SK-N-SH (cell line): ENCODE measurements at regions not wholly inside any gene's neighbourhood (a gene's known extent, or its start where the extent isn't known, plus 50 kb on each side); places are given as distances from the start of the nearest gene placed in this dataset.
A peak's percentile ranks its signal among the peaks of the same experiment; 100 is the strongest.

Source experiments
- CTCF ChIA-PET: fragments of 300-600, 350-600 bp; formaldehyde crosslinking; extraction: SDS; loops from one replicate; lab custom pipeline; 2021; lab: Yijun Ruan, JAX
- POLR2A ChIA-PET: fragments of 350-600 bp; sonication (Branson Sonifier 250); formaldehyde crosslinking; extraction: SDS; loops from one replicate; lab custom pipeline; 2020; ENCODE audit warnings: antibody characterized with exemption, inconsistent platforms; lab: Yijun Ruan, JAX
- DNase-seq: peaks from one replicate; pipeline ENCODE4 v3.0.0; 2012
- H2AFZ ChIP-seq: fragments of 200-600 bp; sonication (generic); 2 replicates; pipeline ENCODE4 v1.8.1; 2016; ENCODE audit warnings: antibody characterized with exemption, mild to moderate bottlenecking, low read depth
- H3F3A ChIP-seq: fragments of 200-600 bp; sonication (generic); replicated peaks from 2 replicates; pipeline ENCODE3; 2016; ENCODE audit warnings: antibody characterized with exemption, mild to moderate bottlenecking; ENCODE audit not compliant: insufficient read depth
- H3K27ac ChIP-seq, 2 experiments: fragments of 200-500 bp in 1 of 2; fragments of 200-600 bp in 1 of 2; sonication (Bioruptor generic) in 1 of 2; sonication (generic), shearing (Covaris generic) in 1 of 2; 2 replicates each; pipeline versions ENCODE4 v1.5.1 to v1.6.1; 2014 to 2016; ENCODE audit warnings: low read depth in 2 of 2, inconsistent platforms in 1 of 2, low read length in 1 of 2, mild to moderate bottlenecking in 1 of 2, mixed read lengths in 1 of 2
- H3K27me3 ChIP-seq: fragments of 200-600 bp; sonication (generic), shearing (Covaris generic); 2 replicates; pipeline ENCODE4 v1.6.1; 2016; ENCODE audit warnings: mixed run types; ENCODE audit not compliant: insufficient read depth
- H3K36me3 ChIP-seq, 2 experiments: fragments of 200-500 bp in 1 of 2; fragments of 200-600 bp in 1 of 2; sonication (Bioruptor generic) in 1 of 2; sonication (generic) in 1 of 2; replicated peaks in 1 of 2; 2 replicates each; pipeline versions ENCODE3 to v1.5.1; 2014 to 2016; ENCODE audit warnings: low read length in 1 of 2, mild to moderate bottlenecking in 1 of 2; ENCODE audit not compliant: insufficient read depth in 2 of 2, control insufficient read depth in 1 of 2
- H3K4me1 ChIP-seq, 2 experiments: fragments of 200-500 bp in 1 of 2; fragments of 200-600 bp in 1 of 2; sonication (Bioruptor generic) in 1 of 2; sonication (generic), shearing (Covaris generic) in 1 of 2; 2 replicates each; pipeline versions ENCODE4 v1.5.1 to v1.6.1; 2014 to 2016; ENCODE audit warnings: low read depth in 1 of 2, low read length in 1 of 2, mixed run types in 1 of 2; ENCODE audit not compliant: insufficient read depth in 2 of 2, control insufficient read depth in 1 of 2
- H3K4me2 ChIP-seq: fragments of 200-600 bp; sonication (generic), shearing (Covaris generic); 2 replicates; pipeline ENCODE4 v1.6.1; 2017; ENCODE audit warnings: mixed run types
- H3K4me3 ChIP-seq, 2 experiments: fragments of 200-500 bp in 1 of 2; fragments of 200-600 bp in 1 of 2; sonication (Bioruptor generic) in 1 of 2; sonication (generic), shearing (Covaris generic) in 1 of 2; 2 replicates each; pipeline versions ENCODE4 v1.5.1 to v1.8.1; 2014 to 2016; ENCODE audit warnings: low read depth in 2 of 2, inconsistent platforms in 1 of 2, low read length in 1 of 2, mild to moderate bottlenecking in 1 of 2, mixed read lengths in 1 of 2, moderate library complexity in 1 of 2
- H3K79me2 ChIP-seq: fragments of 200-600 bp; sonication (generic); 2 replicates; pipeline ENCODE4 v1.8.1; 2017; ENCODE audit warnings: mild to moderate bottlenecking; ENCODE audit not compliant: insufficient read depth
- H3K9ac ChIP-seq: fragments of 200-600 bp; sonication (generic); 2 replicates; pipeline ENCODE4 v1.6.1; 2017; ENCODE audit warnings: mixed run types
- H3K9me2 ChIP-seq: fragments of 200-600 bp; sonication (generic); 2 replicates; pipeline ENCODE4 v1.6.1; 2017; ENCODE audit warnings: mixed run types
- H3K9me3 ChIP-seq: fragments of 200-600 bp; sonication (generic); 2 replicates; pipeline ENCODE4 v1.6.1; 2017; ENCODE audit warnings: mixed run types, mild to moderate bottlenecking, moderate library complexity
- H4K20me1 ChIP-seq: fragments of 200-600 bp; sonication (generic); 2 replicates; pipeline ENCODE4 v1.6.1; 2017; ENCODE audit warnings: mild to moderate bottlenecking, mixed run types; ENCODE audit not compliant: insufficient read depth
- ELF1 ChIP-seq: IDR thresholded peaks from 2 replicates; pipeline ENCODE4 v1.4.0; 2012
- FOSL2 ChIP-seq: IDR thresholded peaks from 2 replicates; pipeline ENCODE4 v1.4.0; 2012; ENCODE audit warnings: low read depth, mild to moderate bottlenecking, moderate library complexity, borderline replicate concordance
- FOXJ3 ChIP-seq: sonication (generic); formaldehyde crosslinking; IDR thresholded peaks from 2 replicates; pipeline ENCODE4 v1.5.1; 2020; ENCODE audit warnings: mild to moderate bottlenecking, missing genetic modification reagents
- JUND ChIP-seq: IDR thresholded peaks from 2 replicates; pipeline ENCODE4 v1.4.0; 2012
- MEF2A ChIP-seq: IDR thresholded peaks from 2 replicates; pipeline ENCODE4 v1.4.0; 2012; ENCODE audit warnings: low read depth, borderline replicate concordance
- MXI1 ChIP-seq: IDR thresholded peaks from 2 replicates; pipeline ENCODE4 v1.6.1; 2012; ENCODE audit warnings: mild to moderate bottlenecking, low read depth, low read length, improper control_type of control experiment
- NFIC ChIP-seq: IDR thresholded peaks from 2 replicates; pipeline ENCODE4 v1.4.0; 2012; ENCODE audit warnings: borderline replicate concordance
- NRF1 ChIP-seq: IDR thresholded peaks from 2 replicates; pipeline ENCODE4 v1.6.1; 2012; ENCODE audit warnings: low read depth, mild to moderate bottlenecking, low read length
- POLR2AphosphoS5 ChIP-seq: IDR thresholded peaks from 2 replicates; pipeline ENCODE4 v1.6.1; 2012; ENCODE audit warnings: low read depth, low read length
- RAD21 ChIP-seq: IDR thresholded peaks from 2 replicates; pipeline ENCODE4 v1.6.1; 2012; ENCODE audit warnings: mild to moderate bottlenecking, low read length
- RCOR1 ChIP-seq: fragments of 150-350 bp; IDR thresholded peaks from 2 replicates; pipeline ENCODE4 v1.6.1; 2017; ENCODE audit warnings: antibody characterized with exemption, low read length
- RFX5 ChIP-seq: IDR thresholded peaks from 2 replicates; pipeline ENCODE4 v1.6.1; 2012; ENCODE audit warnings: mild to moderate bottlenecking, improper control_type of control experiment, low read length
- RXRA ChIP-seq: IDR thresholded peaks from 2 replicates; pipeline ENCODE4 v1.4.0; 2012; ENCODE audit warnings: low read depth, mild to moderate bottlenecking, borderline replicate concordance
- SIN3A ChIP-seq: IDR thresholded peaks from 2 replicates; pipeline ENCODE4 v1.6.1; 2012; ENCODE audit warnings: low read depth, mild to moderate bottlenecking, low read length, moderate library complexity, borderline replicate concordance
- SMC3 ChIP-seq: IDR thresholded peaks from 2 replicates; pipeline ENCODE4 v1.6.1; 2012; ENCODE audit warnings: low read depth, low read length, improper control_type of control experiment
- TAF1 ChIP-seq: IDR thresholded peaks from 2 replicates; pipeline ENCODE4 v1.6.1; 2012; ENCODE audit warnings: low read depth, mild to moderate bottlenecking, low read length, moderate library complexity, borderline replicate concordance
- TEAD4 ChIP-seq: IDR thresholded peaks from 2 replicates; pipeline ENCODE4 v1.4.0; 2012; ENCODE audit warnings: mild to moderate bottlenecking, borderline replicate concordance; ENCODE audit not compliant: insufficient read depth
- WGBS: methylation state at CpG from one replicate; pipeline ENCODE4 v1.1.6; 2017; ENCODE audit warnings: low lambda C conversion rate; 5-methylcytosine and 5-hydroxymethylcytosine counted together
- TF ChIP-seq, protein P1 (sequence below): fragments of 150-350 bp; IDR thresholded peaks from 2 replicates; pipeline ENCODE4 v1.6.1; 2016; ENCODE audit warnings: mild to moderate bottlenecking, low read depth, low read length
- TF ChIP-seq, protein P2 (sequence below): IDR thresholded peaks from 2 replicates; pipeline ENCODE4 v1.4.0; 2012; ENCODE audit warnings: low read depth, borderline replicate concordance
- TF ChIP-seq, protein P3 (sequence below): fragments of 150-350 bp; IDR thresholded peaks from 2 replicates; pipeline ENCODE4 v1.6.1; 2017; ENCODE audit warnings: antibody characterized with exemption, low read length, low read depth, borderline replicate concordance
- TF ChIP-seq, protein P4 (sequence below): IDR thresholded peaks from 2 replicates; pipeline ENCODE4; 2012
- TF ChIP-seq, protein P5 (sequence below): IDR thresholded peaks from 2 replicates; pipeline ENCODE4 v1.4.0; 2012; ENCODE audit warnings: low read depth

DNA sequence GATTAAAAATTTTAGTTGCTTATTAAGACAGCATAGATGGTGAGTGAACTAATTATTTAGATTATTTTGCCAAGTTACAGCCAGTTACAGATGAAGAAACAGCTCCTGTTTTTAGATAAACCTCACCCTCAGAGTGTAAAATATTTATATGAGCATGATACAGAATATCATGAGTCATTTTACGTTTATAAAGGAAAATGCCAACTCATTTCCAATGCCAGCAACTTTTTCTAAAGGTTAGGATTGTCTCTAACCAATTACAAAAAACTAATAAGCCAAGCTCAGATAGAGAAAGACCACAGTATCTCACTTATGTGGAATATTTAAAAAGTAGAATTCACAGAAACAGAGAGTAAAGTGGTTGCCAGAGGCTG lies 590.1 kb downstream of the LTN1 start:
- no peaks in the 10 kb centered on the region; a peak in 1 of 4 replicates for H3K4me1 ChIP-seq
- no peak for DNase-seq
- no peak overlapping the region for H3K27ac ChIP-seq
- H3K4me3 ChIP-seq, result no peak overlapping the region
- TF ChIP-seq TAF1, result no peak
- no peak for TF ChIP-seq SIN3A
- TF ChIP-seq SMC3, result no peak
- no peak for TF ChIP-seq RXRA
- no peak for TF ChIP-seq TEAD4
- no peak for TF ChIP-seq ELF1
- no peak for TF ChIP-seq NFIC
- TF ChIP-seq FOXJ3 (CRISPR knock-in tag), result no peak
- TF ChIP-seq, protein P1, sequence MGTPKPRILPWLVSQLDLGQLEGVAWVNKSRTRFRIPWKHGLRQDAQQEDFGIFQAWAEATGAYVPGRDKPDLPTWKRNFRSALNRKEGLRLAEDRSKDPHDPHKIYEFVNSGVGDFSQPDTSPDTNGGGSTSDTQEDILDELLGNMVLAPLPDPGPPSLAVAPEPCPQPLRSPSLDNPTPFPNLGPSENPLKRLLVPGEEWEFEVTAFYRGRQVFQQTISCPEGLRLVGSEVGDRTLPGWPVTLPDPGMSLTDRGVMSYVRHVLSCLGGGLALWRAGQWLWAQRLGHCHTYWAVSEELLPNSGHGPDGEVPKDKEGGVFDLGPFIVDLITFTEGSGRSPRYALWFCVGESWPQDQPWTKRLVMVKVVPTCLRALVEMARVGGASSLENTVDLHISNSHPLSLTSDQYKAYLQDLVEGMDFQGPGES, result no peak
- TF ChIP-seq, protein P2, sequence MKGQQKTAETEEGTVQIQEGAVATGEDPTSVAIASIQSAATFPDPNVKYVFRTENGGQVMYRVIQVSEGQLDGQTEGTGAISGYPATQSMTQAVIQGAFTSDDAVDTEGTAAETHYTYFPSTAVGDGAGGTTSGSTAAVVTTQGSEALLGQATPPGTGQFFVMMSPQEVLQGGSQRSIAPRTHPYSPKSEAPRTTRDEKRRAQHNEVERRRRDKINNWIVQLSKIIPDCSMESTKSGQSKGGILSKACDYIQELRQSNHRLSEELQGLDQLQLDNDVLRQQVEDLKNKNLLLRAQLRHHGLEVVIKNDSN, result no peak
- no peak for TF ChIP-seq RFX5
- TF ChIP-seq, protein P3, sequence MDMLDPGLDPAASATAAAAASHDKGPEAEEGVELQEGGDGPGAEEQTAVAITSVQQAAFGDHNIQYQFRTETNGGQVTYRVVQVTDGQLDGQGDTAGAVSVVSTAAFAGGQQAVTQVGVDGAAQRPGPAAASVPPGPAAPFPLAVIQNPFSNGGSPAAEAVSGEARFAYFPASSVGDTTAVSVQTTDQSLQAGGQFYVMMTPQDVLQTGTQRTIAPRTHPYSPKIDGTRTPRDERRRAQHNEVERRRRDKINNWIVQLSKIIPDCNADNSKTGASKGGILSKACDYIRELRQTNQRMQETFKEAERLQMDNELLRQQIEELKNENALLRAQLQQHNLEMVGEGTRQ, result no peak
- H3K27me3 ChIP-seq, result no peaks in the 10 kb centered on the region
- no peaks in the 10 kb centered on the region for H3K79me2 ChIP-seq
- no peaks in the 10 kb centered on the region for H3K9me3 ChIP-seq
- ChIA-PET POLR2A (no interaction called here), CTCF (interaction anchor here (1.0 kb wide), 1 partner anchor 13 kb away, joined by 3 read pairs; no protein-coding TSS in a partner anchor)
- H3K4me2 ChIP-seq, result no peak overlapping the region
- H3K36me3 ChIP-seq, result no peaks in the 10 kb centered on the region
- no peaks in the 10 kb centered on the region for H3K9me2 ChIP-seq
- WGBS, result 29% methylated on average over 1 of the region's 1 CpG
- no peaks in the 10 kb centered on the region for H3F3A ChIP-seq
- no peaks in the 10 kb centered on the region for H4K20me1 ChIP-seq
- no peak overlapping the region for H3K9ac ChIP-seq
- peak overlapping the region; percentile 7; the same call in 1 of the 2 replicates for H2AFZ ChIP-seq

DNA sequence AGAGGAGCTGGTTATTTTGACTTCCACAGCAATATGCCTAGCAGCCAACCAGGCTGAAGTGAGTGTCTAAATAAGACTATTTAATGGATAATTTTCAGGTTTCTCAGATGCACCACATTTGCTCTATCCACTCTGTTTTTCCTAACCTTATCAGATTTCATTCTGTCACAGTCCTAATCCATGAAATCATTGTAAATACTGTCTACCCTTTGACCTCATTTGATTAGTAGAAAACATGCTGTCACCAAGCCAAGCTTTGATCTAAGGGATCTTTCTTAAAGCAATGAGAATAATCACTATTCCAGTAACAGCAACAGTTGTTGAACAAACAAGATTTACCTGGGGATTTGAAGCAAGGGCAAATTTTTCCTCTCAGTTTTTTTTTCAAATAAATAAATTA lies 595.6 kb downstream of the LTN1 start:
- Histone ChIP-seq H3K4me3 (no peak overlapping the region), H3K9me2 (no peaks in the 10 kb centered on the region), H3K9ac (no peak overlapping the region), H3K27me3 (no peaks in the 10 kb centered on the region), H3K4me1 (no peaks in the 10 kb centered on the region), H4K20me1 (no peaks in the 10 kb centered on the region), H3F3A (no peaks in the 10 kb centered on the region), H2AFZ (no peak overlapping the region), H3K9me3 (no peaks in the 10 kb centered on the region), H3K27ac (no peak overlapping the region), H3K36me3 (no peaks in the 10 kb centered on the region), H3K79me2 (no peaks in the 10 kb centered on the region), H3K4me2 (no peak overlapping the region)
- CTCF ChIA-PET, result no interaction called here
- TF ChIP-seq MEF2A (no peak), RCOR1 (no peak), ELF1 (no peak), NFIC (no peak), POLR2AphosphoS5 (no peak), RAD21 (no peak), MXI1 (no peak), NRF1 (no peak), FOSL2 (no peak), JUND (no peak)
- TF ChIP-seq, protein P4, sequence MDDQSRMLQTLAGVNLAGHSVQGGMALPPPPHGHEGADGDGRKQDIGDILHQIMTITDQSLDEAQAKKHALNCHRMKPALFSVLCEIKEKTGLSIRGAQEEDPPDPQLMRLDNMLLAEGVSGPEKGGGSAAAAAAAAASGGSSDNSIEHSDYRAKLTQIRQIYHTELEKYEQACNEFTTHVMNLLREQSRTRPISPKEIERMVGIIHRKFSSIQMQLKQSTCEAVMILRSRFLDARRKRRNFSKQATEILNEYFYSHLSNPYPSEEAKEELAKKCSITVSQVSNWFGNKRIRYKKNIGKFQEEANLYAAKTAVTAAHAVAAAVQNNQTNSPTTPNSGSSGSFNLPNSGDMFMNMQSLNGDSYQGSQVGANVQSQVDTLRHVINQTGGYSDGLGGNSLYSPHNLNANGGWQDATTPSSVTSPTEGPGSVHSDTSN, result no peak
- TF ChIP-seq, protein P5, sequence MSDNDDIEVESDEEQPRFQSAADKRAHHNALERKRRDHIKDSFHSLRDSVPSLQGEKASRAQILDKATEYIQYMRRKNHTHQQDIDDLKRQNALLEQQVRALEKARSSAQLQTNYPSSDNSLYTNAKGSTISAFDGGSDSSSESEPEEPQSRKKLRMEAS, result no peak
- TF ChIP-seq, protein P1, result no peak
- no peak for DNase-seq
- POLR2A ChIA-PET, result no interaction called here
